CD4-positive, alpha-beta T cell (primary cell): ENCODE measurements at regions not wholly inside any gene's neighbourhood (a gene's known extent, or its start where the extent isn't known, plus 50 kb on each side); places are given as distances from the start of the nearest gene placed in this dataset.

Experiments
- ATAC-seq: fragments of 200-7000 bp; cut with Tn5 transposase; one replicate; pipeline ENCODE4 v1.10.0; 2022; ENCODE audit warnings: mild to moderate bottlenecking; ENCODE audit not compliant: poor library complexity
- CTCF ChIA-PET: fragments of 350-600 bp; sonication (Branson Sonifier 250); formaldehyde crosslinking; loops from one replicate; lab custom pipeline; 2021; ENCODE audit warnings: antibody characterized with exemption, inconsistent platforms; lab: Charles Lee
- POLR2A ChIA-PET: fragments of 350-600 bp; sonication (Branson Sonifier 250); formaldehyde crosslinking; loops from one replicate; lab custom pipeline; 2021; ENCODE audit warnings: antibody characterized with exemption, inconsistent platforms; lab: Charles Lee
- DNase-seq, 14 experiments: peaks; one replicate each; pipeline ENCODE4 v3.0.0-alpha.2; 2013 to 2020; ENCODE audit warnings: mixed read lengths in 2 of 14
- H3K27ac ChIP-seq, 2 donors: one replicate each; pipeline versions ENCODE4 v1.5.1 to v1.7.0; 2013; ENCODE audit warnings: low read length in 2 of 2, low read depth in 1 of 2, mild to moderate bottlenecking in 1 of 2
- H3K27me3 ChIP-seq, 2 experiments: 1 replicate in 1 of 2; 2 replicates in 1 of 2; pipeline versions ENCODE4 v1.6.1 to v1.7.0; 2013; ENCODE audit warnings: low read length in 2 of 2, control low read depth in 1 of 2, mild to moderate bottlenecking in 1 of 2, moderate library complexity in 1 of 2; ENCODE audit not compliant: insufficient read depth in 2 of 2, control insufficient read depth in 1 of 2
- H3K36me3 ChIP-seq: one replicate; pipeline ENCODE4 v1.6.1; 2013; ENCODE audit warnings: low read length, control low read depth; ENCODE audit not compliant: insufficient read depth
- H3K4me1 ChIP-seq: one replicate; pipeline ENCODE4 v1.6.1; 2013; ENCODE audit warnings: low read length, control low read depth; ENCODE audit not compliant: insufficient read depth
- H3K4me3 ChIP-seq: one replicate; pipeline ENCODE4 v1.5.1; 2013; ENCODE audit warnings: mild to moderate bottlenecking, low read length, moderate library complexity
- H3K9me3 ChIP-seq, 2 experiments: 1 replicate in 1 of 2; 2 replicates in 1 of 2; pipeline versions ENCODE4 v1.6.1 to v1.7.0; 2013; ENCODE audit warnings: low read length in 2 of 2, mild to moderate bottlenecking in 2 of 2, control low read depth in 1 of 2, moderate library complexity in 1 of 2; ENCODE audit not compliant: control insufficient read depth in 1 of 2, insufficient read depth in 1 of 2
- H3K27ac Mint-ChIP-seq: one replicate; pipeline ENCODE4 v1.8.0; 2020; ENCODE audit warnings: mixed read lengths
- H3K27me3 Mint-ChIP-seq: one replicate; pipeline ENCODE4 v1.8.0; 2021; ENCODE audit warnings: mixed read lengths
- H3K36me3 Mint-ChIP-seq: one replicate; pipeline ENCODE4 v1.8.0; 2021; ENCODE audit warnings: low read depth, mixed read lengths
- H3K4me1 Mint-ChIP-seq: one replicate; pipeline ENCODE4 v1.8.0; 2021; ENCODE audit warnings: low read depth, mixed read lengths
- H3K4me3 Mint-ChIP-seq: one replicate; pipeline ENCODE4 v1.8.0; 2020; ENCODE audit warnings: mild to moderate bottlenecking, mixed read lengths
- H3K9me3 Mint-ChIP-seq: one replicate; pipeline ENCODE4 v1.8.0; 2020; ENCODE audit warnings: mixed read lengths
- intact Hi-C, 2 experiments: fragments of 100-400 bp; cut with DNase I in 1 of 2; cut with micrococcal nuclease in 1 of 2; formaldehyde crosslinking; loops; one replicate each; pipeline versions ENCODE4 v1.15.1 to v1.9.0; 2023 to 2025; cut with DNase I, micrococcal nuclease
- TF ChIP-seq, protein P1 (sequence below): fragments of 200-600 bp; IDR thresholded peaks from one replicate; pipeline ENCODE4 v1.8.0; 2022; ENCODE audit warnings: antibody characterized with exemption, mild to moderate bottlenecking

GRCh38 chr12:24393071-24393470 is 443.6 kb upstream of the SOX5 start:
- no peaks in the 10 kb centered on the region for H3K27me3 Mint-ChIP-seq
- Histone ChIP-seq H3K4me3 (no peak overlapping the region), H3K27ac (no peak overlapping the region), H3K9me3 (peaks cover 0 to 4% of the 10 kb centered on the region in 2 experiments), H3K4me1 (no peaks in the 10 kb centered on the region), H3K36me3 (no peaks in the 10 kb centered on the region), H3K27me3 (no peaks in the 10 kb centered on the region)
- CTCF ChIA-PET: no interaction called here
- no peak overlapping the region for H3K27ac Mint-ChIP-seq
- DNase-seq (no peak), ATAC-seq (no peak)
- POLR2A ChIA-PET: interaction anchor here (0.7 kb wide), 1 partner anchor 32 kb away, joined by 3 read pairs; no protein-coding TSS in a partner anchor
- H3K4me3 Mint-ChIP-seq: no peak overlapping the region
- H3K4me1 Mint-ChIP-seq: no peaks in the 10 kb centered on the region
- TF ChIP-seq, protein P1, sequence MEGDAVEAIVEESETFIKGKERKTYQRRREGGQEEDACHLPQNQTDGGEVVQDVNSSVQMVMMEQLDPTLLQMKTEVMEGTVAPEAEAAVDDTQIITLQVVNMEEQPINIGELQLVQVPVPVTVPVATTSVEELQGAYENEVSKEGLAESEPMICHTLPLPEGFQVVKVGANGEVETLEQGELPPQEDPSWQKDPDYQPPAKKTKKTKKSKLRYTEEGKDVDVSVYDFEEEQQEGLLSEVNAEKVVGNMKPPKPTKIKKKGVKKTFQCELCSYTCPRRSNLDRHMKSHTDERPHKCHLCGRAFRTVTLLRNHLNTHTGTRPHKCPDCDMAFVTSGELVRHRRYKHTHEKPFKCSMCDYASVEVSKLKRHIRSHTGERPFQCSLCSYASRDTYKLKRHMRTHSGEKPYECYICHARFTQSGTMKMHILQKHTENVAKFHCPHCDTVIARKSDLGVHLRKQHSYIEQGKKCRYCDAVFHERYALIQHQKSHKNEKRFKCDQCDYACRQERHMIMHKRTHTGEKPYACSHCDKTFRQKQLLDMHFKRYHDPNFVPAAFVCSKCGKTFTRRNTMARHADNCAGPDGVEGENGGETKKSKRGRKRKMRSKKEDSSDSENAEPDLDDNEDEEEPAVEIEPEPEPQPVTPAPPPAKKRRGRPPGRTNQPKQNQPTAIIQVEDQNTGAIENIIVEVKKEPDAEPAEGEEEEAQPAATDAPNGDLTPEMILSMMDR: no peak
- H3K9me3 Mint-ChIP-seq: peaks cover 18% of the 10 kb centered on the region
- H3K36me3 Mint-ChIP-seq: no peaks in the 10 kb centered on the region
- intact Hi-C loops: no loop called here

- H3K4me3 Mint-ChIP-seq: no peak overlapping the region
- no peak for DNase-seq
- H3K36me3 ChIP-seq: no peaks in the 10 kb centered on the region
- no peaks in the 10 kb centered on the region for H3K9me3 ChIP-seq
- no peaks in the 10 kb centered on the region for H3K36me3 Mint-ChIP-seq
- intact Hi-C loops: no loop called here
- peaks cover 21% of the 10 kb centered on the region for H3K9me3 Mint-ChIP-seq
- H3K4me1 ChIP-seq: no peaks in the 10 kb centered on the region
- TF ChIP-seq, protein P1: no peak
- no peak overlapping the region for H3K27ac ChIP-seq
- no peak for ATAC-seq
- CTCF ChIA-PET: no interaction called here
- H3K27me3 Mint-ChIP-seq: no peaks in the 10 kb centered on the region
- H3K27me3 ChIP-seq: no peaks in the 10 kb centered on the region
- no peak overlapping the region for H3K4me3 ChIP-seq
- no peaks in the 10 kb centered on the region for H3K4me1 Mint-ChIP-seq
- no peak overlapping the region for H3K27ac Mint-ChIP-seq
- POLR2A ChIA-PET: no interaction called here
Observed at GRCh38 chr12:24389394-24389793, 439.9 kb upstream of the SOX5 start.

GRCh38 chr12:24387381-24387780 is 437.9 kb upstream of the SOX5 start:
- intact Hi-C loops: no loop called here
- H3K4me3 ChIP-seq: no peak overlapping the region
- TF ChIP-seq, protein P1: no peak
- ATAC-seq: no peak
- Mint-ChIP-seq H3K9me3 (peaks cover 22% of the 10 kb centered on the region), H3K36me3 (no peaks in the 10 kb centered on the region), H3K4me1 (no peaks in the 10 kb centered on the region), H3K27me3 (no peaks in the 10 kb centered on the region), H3K4me3 (no peak overlapping the region), H3K27ac (no peak overlapping the region)
- DNase-seq: no peak
- no peak overlapping the region for H3K27ac ChIP-seq
- ChIA-PET POLR2A (no interaction called here), CTCF (no interaction called here)
- no peaks in the 10 kb centered on the region for H3K9me3 ChIP-seq
- H3K4me1 ChIP-seq: no peaks in the 10 kb centered on the region
- H3K27me3 ChIP-seq: no peaks in the 10 kb centered on the region
- no peaks in the 10 kb centered on the region for H3K36me3 ChIP-seq
